Astrocyte (in vitro differentiated cells and primary cell): ENCODE measurements at regions not wholly inside any gene's neighbourhood (a gene's known extent, or its start where the extent isn't known, plus 50 kb on each side); places are given as distances from the start of the nearest gene placed in this dataset.

Experiments used
- CTCF ChIP-seq: IDR thresholded peaks from 2 replicates; pipeline ENCODE4 v1.5.1; 2011; ENCODE audit warnings: low read depth, mild to moderate bottlenecking, inconsistent platforms, low read length, moderate library complexity; ENCODE audit not compliant: insufficient read depth
- EZH2 ChIP-seq: IDR thresholded peaks from 2 replicates; pipeline ENCODE4 v1.6.1; 2012; ENCODE audit warnings: mild to moderate bottlenecking, low read length, inconsistent platforms; ENCODE audit not compliant: insufficient read depth

- TF ChIP-seq CTCF (no peak), EZH2 (no peak)
Observed at GRCh38 chr2:144326825-144327224, 193.1 kb downstream of the ZEB2 start.
